ENCODE measurements at regions not wholly inside any gene's neighbourhood (a gene's known extent, or its start where the extent isn't known, plus 50 kb on each side); places are given as distances from the start of the nearest gene placed in this dataset.

DNA sequence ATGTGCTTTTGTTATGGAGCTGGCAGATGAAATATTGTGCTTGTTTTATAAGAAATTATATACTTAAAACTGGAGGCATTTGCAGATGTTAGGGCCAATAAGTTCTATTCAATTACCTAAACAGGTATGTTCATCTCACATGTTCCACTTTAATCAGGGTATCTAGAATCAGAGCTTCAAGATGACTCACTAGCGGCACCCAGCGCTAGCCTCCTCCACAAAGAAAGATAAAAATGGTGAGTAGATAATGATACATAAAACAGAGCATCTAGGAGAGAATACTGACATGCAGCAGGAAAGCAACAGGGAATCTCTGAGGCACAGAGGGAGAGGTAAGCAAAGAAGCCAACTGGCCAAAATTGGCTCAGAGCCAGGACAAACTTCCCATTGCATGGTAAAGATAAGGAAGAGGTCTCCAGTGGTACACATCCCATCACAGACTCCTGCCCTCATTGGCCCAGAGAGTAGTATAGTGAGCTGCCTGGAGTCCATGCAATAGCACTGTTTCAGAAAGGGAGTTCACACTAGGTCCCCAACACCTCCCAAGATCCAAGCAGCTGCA is 200.7 kb upstream of the SPTLC3 start:
- intact Hi-C loops (cut with DNase I): no loop called here
- WGBS: 87% methylated on average over 2 of the region's 2 CpGs

DNA sequence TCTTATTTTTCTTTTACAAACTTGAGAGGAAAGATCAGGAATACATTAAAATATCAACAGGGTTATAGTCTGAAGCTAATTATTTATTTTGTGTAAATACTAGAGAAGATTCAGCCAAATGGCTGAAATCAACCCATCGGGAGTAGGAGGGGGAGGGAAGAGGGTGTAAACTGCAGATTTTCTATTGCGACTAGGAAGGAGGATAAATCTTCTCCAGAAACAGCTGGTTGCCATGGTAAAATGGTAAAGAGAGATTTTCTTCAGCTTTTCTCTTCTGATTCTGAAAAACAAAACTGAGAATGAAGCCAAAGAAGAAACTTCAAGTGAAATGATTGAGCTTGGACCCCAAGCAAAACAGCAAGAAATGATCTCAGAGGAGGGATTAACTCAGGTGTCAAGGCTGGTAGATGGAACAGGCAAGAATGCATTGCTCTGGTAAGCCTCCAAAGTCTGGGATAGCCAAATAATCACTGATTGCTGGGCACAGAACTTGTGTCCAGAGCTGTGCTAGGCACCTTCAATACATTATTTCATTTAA is 193.5 kb upstream of the SPTLC3 start:
- DNase-seq (ENCODE audit: extremely low spot score): no peak
- H3K9me3 ChIP-seq: peaks cover 0 to 3% (median 0%) of the 10 kb centered on the region in 4 donors
- WGBS: 23% methylated on average over 2 of the region's 2 CpGs
- intact Hi-C loops (cut with DNase I): no loop called here
- no peaks in the 10 kb centered on the region for H3K36me3 ChIP-seq
- TF ChIP-seq POLR2A (IDR thresholded peaks at IDR 0.05; ENCODE audit: low read depth) (no peak), EP300 (IDR thresholded peaks at IDR 0.05) (no peak), POLR2AphosphoS5 (IDR thresholded peaks at IDR 0.05) (no peak)
- TF ChIP-seq, protein P1, sequence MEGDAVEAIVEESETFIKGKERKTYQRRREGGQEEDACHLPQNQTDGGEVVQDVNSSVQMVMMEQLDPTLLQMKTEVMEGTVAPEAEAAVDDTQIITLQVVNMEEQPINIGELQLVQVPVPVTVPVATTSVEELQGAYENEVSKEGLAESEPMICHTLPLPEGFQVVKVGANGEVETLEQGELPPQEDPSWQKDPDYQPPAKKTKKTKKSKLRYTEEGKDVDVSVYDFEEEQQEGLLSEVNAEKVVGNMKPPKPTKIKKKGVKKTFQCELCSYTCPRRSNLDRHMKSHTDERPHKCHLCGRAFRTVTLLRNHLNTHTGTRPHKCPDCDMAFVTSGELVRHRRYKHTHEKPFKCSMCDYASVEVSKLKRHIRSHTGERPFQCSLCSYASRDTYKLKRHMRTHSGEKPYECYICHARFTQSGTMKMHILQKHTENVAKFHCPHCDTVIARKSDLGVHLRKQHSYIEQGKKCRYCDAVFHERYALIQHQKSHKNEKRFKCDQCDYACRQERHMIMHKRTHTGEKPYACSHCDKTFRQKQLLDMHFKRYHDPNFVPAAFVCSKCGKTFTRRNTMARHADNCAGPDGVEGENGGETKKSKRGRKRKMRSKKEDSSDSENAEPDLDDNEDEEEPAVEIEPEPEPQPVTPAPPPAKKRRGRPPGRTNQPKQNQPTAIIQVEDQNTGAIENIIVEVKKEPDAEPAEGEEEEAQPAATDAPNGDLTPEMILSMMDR (IDR thresholded peaks at IDR 0.05): no peak
- H3K27ac ChIP-seq (replicated peaks in 1 of 4): no peak overlapping the region
- H3K27me3 ChIP-seq: no peaks in the 10 kb centered on the region
- H3K4me3 ChIP-seq: no peak overlapping the region
- no peaks in the 10 kb centered on the region for H3K4me1 ChIP-seq

More for the DNA sequence above, 200.7 kb upstream of the SPTLC3 start:
- TF ChIP-seq POLR2AphosphoS5 (IDR thresholded peaks at IDR 0.05) (no peak), EP300 (IDR thresholded peaks at IDR 0.05) (no peak)
- DNase-seq (ENCODE audit: extremely low spot score): no peak
- no peaks in the 10 kb centered on the region for H3K36me3 ChIP-seq
- no peak overlapping the region for H3K27ac ChIP-seq (replicated peaks in 1 of 4)
- no peaks in the 10 kb centered on the region for H3K4me1 ChIP-seq
- H3K9me3 ChIP-seq: peaks cover 0 to 10% (median 3%) of the 10 kb centered on the region in 4 donors
- H3K4me3 ChIP-seq: no peak overlapping the region
- peaks cover 0 to 9% (median 0%) of the 10 kb centered on the region in 4 donors for H3K27me3 ChIP-seq

DNA sequence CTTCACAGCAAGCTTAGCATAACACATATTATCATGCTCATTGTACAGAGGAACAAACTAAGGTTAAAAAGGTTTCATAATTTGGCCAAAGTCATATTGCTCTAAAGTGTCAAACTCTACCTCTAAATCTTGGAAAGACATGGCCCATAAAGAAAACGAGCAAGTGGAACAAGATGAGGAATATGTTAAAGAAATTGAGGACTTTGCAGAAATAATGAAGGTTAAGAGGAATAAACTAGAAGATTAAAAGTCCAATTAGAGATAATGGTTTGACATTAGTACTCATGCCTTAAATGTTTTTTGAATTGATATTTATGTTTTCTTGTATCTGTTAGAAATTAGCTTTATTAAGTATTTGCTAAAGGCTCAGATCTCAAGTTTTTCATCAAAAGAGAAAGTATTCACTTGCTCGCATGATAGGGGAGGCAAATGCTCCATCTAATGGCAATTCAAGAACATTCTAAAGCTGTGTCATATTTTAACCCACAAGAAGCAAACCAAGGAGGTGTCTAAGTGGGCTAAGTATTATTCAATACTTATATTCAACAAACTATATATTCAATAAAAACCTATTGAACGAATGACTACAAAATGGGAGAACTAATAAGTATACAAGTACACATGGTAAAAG is 192.9 kb upstream of the SPTLC3 start:
- no peak overlapping the region for H3K4me3 ChIP-seq
- intact Hi-C loops (cut with DNase I): no loop called here

DNA sequence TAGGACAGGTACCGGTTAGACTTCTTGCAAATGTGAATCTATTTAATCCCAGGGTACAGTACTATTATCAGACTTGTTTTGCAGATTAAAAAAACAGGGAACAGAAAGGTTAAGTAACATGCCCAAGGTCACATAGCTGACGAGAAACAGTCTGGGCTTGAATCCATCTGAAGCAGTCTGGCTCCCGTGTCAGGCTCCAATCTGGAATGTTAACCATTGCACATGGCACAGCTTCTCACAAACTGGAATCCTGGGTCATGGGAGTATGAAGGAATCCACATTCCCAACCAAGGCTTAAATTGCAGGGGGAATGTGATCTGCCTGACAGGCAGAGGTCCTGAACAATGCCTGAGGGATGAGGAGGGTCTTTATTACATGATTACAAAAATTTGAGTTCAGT is 187.5 kb upstream of the SPTLC3 start:
- H3K27ac ChIP-seq (replicated peaks in 1 of 4): no peak overlapping the region
- DNase-seq (ENCODE audit: extremely low spot score): no peak
- no peak overlapping the region for H3K4me3 ChIP-seq
- no peaks in the 10 kb centered on the region for H3K36me3 ChIP-seq
- H3K9me3 ChIP-seq: no peaks in the 10 kb centered on the region
- intact Hi-C loops (cut with DNase I): no loop called here
- peaks cover 0 to 11% (median 2%) of the 10 kb centered on the region in 4 donors for H3K4me1 ChIP-seq
- no peaks in the 10 kb centered on the region for H3K27me3 ChIP-seq
- 38% methylated on average over 3 of the region's 3 CpGs for WGBS
- TF ChIP-seq EP300 (IDR thresholded peaks at IDR 0.05) (no peak), POLR2AphosphoS5 (IDR thresholded peaks at IDR 0.05) (no peak), POLR2A (IDR thresholded peaks at IDR 0.05; ENCODE audit: low read depth) (no peak)
- TF ChIP-seq, protein P1 (IDR thresholded peaks at IDR 0.05): no peak

More for the DNA sequence above, 192.9 kb upstream of the SPTLC3 start:
- DNase-seq (ENCODE audit: extremely low spot score): no peak
- WGBS: 74% methylated on average over 3 of the region's 3 CpGs
- Histone ChIP-seq H3K4me1 (no peaks in the 10 kb centered on the region), H3K36me3 (no peaks in the 10 kb centered on the region), H3K27ac (replicated peaks in 1 of 4) (no peak overlapping the region), H3K27me3 (no peaks in the 10 kb centered on the region), H3K9me3 (no peaks in the 10 kb centered on the region)
- TF ChIP-seq EP300 (IDR thresholded peaks at IDR 0.05): no peak
- TF ChIP-seq, protein P1 (IDR thresholded peaks at IDR 0.05): no peak
- no peak for TF ChIP-seq POLR2A (IDR thresholded peaks at IDR 0.05; ENCODE audit: low read depth)
- no peak for TF ChIP-seq POLR2AphosphoS5 (IDR thresholded peaks at IDR 0.05)

DNA sequence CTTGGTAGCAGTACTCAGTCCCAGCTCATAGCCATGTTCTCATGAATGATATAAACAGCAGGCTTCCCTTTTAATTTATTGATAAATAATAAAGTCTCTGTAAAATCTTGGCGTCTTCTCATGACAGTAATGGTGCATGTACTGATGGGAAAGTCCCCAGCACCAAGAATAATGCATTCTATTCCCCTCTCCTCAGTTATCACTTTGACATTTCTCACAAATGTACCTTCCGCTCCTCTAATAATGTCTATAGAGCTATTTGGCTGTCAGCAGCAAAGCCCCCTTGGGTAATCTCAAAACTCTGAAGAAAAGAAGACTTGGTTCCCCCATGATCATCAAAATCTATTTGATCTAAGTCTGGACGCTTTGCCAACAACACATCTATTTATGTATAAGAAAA is 185.0 kb upstream of the SPTLC3 start:
- WGBS: 57% methylated on average over 3 of the region's 3 CpGs
- intact Hi-C loops (cut with DNase I): no loop called here
- no peak for TF ChIP-seq POLR2AphosphoS5 (IDR thresholded peaks at IDR 0.05)
- no peak for TF ChIP-seq EP300 (IDR thresholded peaks at IDR 0.05)
- TF ChIP-seq, protein P1 (IDR thresholded peaks at IDR 0.05): no peak
- TF ChIP-seq POLR2A (IDR thresholded peaks at IDR 0.05; ENCODE audit: low read depth): no peak

More for the DNA sequence above, 185.0 kb upstream of the SPTLC3 start:
- Histone ChIP-seq H3K36me3 (no peaks in the 10 kb centered on the region), H3K9me3 (no peaks in the 10 kb centered on the region), H3K4me1 (peaks cover 0 to 11% (median 2%) of the 10 kb centered on the region in 4 donors), H3K4me3 (no peak overlapping the region), H3K27ac (replicated peaks in 1 of 4) (no peak overlapping the region), H3K27me3 (no peaks in the 10 kb centered on the region)
- DNase-seq (ENCODE audit: extremely low spot score): no peak
